ENCODE measurements at regions not wholly inside any gene's neighbourhood (a gene's known extent, or its start where the extent isn't known, plus 50 kb on each side); places are given as distances from the start of the nearest gene placed in this dataset.

- TF ChIP-seq CTCF (IDR thresholded peaks at IDR 0.05; ENCODE audit: low read length) (no peak), EZH2 (IDR thresholded peaks at IDR 0.05; ENCODE audit: borderline replicate concordance, low read length) (no peak)
These were observed 182.7 kb upstream of the FAT4 start for GRCh38 chr4:125131891-125132680.

All from OCI-LY1 (cell line).